ENCODE measurements at regions not wholly inside any gene's neighbourhood (a gene's known extent, or its start where the extent isn't known, plus 50 kb on each side); places are given as distances from the start of the nearest gene placed in this dataset.

DNA sequence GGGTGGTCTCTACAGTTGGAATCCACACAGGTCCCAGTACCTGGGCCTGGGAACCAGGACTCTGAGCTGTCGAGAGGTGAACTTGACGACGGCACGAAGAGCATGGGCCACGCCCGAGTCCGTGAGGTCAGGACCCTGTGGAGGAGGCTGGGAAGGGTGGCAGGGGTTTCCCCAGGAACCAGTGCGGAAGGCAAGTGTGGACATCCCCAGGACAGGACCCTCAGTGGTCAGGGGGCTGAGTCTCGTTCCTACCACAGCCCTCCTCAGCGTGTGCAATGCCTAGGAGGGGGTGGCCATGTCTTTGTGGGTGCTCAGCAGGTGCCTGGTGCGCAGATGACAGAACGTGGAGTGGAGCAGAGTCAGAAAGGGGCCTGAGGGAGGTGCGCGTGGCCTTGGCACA is 335.6 kb upstream of the SALL3 start:
- in situ Hi-C loops (cut with MboI; ENCODE audit: low sequenced_read_pairs): no loop called here

DNA sequence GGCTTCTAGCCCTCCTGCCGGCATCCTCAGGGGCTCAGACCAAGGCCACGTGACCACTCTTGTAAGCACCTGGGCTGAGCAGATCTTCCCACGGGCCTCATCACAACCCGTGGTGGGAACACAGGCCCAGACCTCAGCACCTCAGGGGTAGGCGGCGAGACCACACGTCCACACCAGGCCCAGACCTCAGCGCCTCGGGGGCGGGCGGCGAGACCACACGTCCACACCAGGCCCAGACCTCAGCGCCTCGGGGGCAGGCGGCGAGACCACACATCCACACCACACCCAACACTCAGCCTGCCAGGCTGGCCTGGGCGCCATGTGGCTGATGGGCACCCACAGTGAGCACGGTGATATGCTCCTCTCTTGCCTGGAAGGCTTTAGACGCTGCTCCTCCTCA is 334.4 kb upstream of the SALL3 start:
- in situ Hi-C loops (cut with MboI; ENCODE audit: low sequenced_read_pairs): no loop called here

DNA sequence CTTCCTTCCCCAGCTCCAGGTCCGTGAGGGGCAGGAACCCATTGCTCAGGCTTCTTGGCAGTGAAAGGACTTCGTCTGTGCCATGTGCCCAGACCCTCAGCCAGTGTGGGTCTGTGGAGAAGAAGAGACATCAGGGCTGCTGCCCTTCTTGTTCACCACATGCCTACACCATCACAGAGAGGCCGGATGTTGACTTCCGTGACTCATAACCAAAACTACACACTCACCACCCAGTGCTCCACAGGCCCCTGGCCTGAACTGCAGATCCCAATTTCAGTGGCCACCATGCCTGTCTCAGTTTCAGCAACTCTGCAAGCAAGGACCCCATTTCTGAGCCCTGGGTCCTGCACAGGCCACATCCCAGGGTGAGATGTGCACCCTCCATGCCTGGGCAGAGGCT is 332.6 kb upstream of the SALL3 start:
- in situ Hi-C loops (cut with MboI; ENCODE audit: low sequenced_read_pairs): no loop called here

GRCh38 chr18:78649421-78649820 is 330.2 kb upstream of the SALL3 start:
- in situ Hi-C loops (cut with MboI; ENCODE audit: low sequenced_read_pairs): no loop called here

DNA sequence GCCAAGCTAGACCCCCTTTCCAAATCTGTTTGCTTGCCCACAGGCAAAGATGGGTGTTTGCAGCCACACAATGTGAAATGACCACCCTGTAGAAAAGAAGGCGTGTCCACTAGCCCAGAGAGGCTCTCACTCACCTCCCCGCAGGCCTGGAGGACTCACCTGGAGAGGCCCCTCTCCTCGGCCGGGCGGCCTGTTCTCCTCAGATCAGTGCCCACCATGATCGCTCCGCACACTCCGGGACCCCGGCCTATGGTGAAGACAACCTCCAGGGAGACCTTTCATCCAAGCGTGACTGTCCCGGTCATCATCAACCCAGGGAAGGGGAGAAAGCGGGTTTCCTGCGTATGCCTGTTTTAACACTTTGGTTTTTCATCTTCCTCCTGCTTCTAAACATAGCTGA is 328.7 kb upstream of the SALL3 start:
- in situ Hi-C loops (cut with MboI; ENCODE audit: low sequenced_read_pairs): no loop called here

DNA sequence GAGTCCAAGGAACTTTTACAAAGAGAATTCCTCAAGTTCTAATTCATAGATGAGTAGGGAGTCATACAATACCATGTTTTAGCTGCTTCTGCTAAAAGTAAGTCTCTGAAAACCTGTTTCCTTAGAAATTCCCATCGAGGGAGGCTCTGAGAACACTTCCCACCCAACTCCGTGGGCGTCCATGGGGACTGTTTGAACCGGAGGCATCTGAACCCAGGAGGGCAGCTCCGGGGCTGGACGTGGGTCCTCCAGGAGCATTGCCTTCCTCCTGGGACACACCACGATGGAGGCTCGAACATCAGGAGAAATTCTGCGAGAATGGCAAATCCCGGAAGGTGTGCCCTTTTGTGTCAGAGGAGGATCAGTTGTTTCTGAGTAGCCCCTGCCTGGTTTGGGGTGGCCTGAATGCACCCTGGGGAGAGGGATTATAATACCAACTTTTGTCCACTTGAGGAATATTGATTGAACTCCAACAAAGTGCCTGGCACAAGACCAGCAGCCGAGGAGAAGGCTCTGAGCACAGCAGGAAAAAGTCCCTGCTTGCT is 327.5 kb upstream of the SALL3 start:
- in situ Hi-C loops (cut with MboI; ENCODE audit: low sequenced_read_pairs): no loop called here

DNA sequence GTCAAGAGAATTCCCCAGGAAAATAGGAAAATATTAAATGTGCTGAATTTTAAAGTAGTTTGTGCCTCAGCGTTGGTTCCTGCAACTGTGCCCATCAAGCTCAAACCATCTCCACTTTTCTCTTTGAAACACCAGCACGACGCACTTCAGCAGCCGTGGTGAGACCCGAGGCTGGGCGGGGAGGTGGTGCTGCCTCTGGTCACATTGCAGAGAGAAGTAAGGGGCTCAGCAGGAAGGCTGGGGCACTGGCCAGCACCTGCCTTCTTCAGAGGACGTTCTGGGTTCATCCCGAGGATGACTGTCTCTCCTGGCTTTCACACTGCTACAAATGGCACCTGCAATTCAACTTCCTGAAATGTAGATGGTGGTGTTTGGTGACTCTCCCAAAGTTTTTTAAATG is 323.7 kb upstream of the SALL3 start:
- in situ Hi-C loops (cut with MboI; ENCODE audit: low sequenced_read_pairs): no loop called here

GRCh38 chr18:78656346-78656925 is 323.2 kb upstream of the SALL3 start:
- in situ Hi-C loops (cut with MboI; ENCODE audit: low sequenced_read_pairs): no loop called here

- in situ Hi-C loops (cut with MboI; ENCODE audit: low sequenced_read_pairs): no loop called here
Measured at GRCh38 chr18:78658531-78658930, 321.1 kb upstream of the SALL3 start.

- in situ Hi-C loops (cut with MboI; ENCODE audit: low sequenced_read_pairs): no loop called here
Measured at GRCh38 chr18:78659057-78659456, 320.6 kb upstream of the SALL3 start.

DNA sequence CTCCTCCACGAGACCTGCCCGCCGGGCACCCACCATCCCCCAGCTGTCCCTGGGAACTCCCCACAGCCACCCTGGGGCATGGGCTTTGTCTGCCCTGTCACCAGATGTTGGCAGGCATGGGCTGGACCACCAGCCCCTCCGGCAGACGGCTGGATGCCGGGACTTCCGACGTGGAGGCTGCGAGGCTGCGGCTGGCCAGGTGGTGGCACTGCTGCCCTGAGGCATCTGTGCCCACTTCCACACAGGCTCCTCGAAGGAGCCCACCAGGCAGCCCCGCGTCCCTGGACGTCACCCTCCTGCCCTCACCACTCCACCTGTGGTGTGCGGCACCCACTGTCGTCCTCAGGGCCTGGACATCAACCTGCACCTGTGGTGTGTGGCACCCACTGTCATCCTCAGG is 319.9 kb upstream of the SALL3 start:
- in situ Hi-C loops (cut with MboI; ENCODE audit: low sequenced_read_pairs): no loop called here

GRCh38 chr18:78660311-78660710 is 319.3 kb upstream of the SALL3 start:
- in situ Hi-C loops (cut with MboI; ENCODE audit: low sequenced_read_pairs): no loop called here

DNA sequence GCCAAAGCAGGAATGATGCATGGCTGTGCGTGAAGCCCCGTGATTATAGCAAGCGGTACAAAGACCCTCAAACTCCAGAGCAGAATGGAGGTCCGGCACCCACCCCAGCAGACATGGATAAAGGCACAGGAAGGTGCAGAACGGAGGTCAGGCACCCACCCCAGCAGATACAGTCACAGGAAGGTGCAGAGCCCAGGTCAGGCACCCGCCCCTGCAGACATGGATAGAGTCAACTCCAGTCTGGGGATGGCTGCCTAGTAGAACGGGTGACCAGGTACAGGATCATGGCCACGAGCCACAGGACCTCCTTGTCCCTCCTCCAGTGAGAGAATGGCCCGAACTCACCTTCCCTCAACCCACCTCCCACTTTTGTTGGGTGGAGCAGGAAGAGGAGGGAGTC is 318.3 kb upstream of the SALL3 start:
- in situ Hi-C loops (cut with MboI; ENCODE audit: low sequenced_read_pairs): no loop called here

DNA sequence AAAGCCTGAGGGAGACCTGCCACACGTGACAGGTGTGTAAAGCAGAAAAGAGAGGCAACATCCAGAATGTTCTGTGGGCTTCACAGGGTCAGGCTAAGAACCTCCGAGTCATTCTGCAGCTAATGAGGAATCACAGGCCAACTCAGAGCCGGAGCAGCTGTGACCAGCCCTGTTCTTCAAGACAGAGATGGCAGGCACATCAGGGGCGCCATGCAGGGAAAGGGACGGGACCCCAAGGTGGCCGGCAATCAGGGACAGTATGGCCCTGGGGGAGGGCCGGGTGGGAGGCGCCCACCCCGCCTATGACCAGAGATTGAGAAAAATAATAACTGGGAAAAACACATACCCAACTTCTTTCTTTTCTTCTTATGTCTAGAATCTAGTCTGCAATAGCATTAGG is 316.7 kb upstream of the SALL3 start:
- in situ Hi-C loops (cut with MboI; ENCODE audit: low sequenced_read_pairs): no loop called here

- in situ Hi-C loops (cut with MboI; ENCODE audit: low sequenced_read_pairs): no loop called here
Measured at GRCh38 chr18:78664048-78664447, 315.6 kb upstream of the SALL3 start.

DNA sequence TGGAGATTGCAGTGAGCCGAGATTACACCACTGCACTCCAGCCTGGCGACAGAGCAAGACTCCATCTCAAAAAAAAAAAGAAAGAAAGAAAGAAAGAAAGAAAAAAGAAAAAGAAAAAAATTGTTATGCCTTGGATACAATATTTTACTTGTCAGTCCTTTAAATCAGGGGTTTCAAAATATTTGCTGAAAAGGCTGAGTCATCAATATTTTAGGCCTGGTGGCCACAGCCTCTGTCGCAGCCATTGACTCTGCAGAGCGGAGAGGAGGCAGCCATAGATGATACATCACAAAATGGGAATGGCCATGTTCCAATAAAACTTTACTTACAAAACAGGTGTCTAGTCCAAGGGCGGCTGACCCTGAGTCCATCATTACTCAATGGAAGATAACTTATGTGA is 314.8 kb upstream of the SALL3 start:
- in situ Hi-C loops (cut with MboI; ENCODE audit: low sequenced_read_pairs): no loop called here

GRCh38 chr18:78665644-78666043 is 314.0 kb upstream of the SALL3 start:
- in situ Hi-C loops (cut with MboI; ENCODE audit: low sequenced_read_pairs): no loop called here

GRCh38 chr18:78666666-78667335 is 312.8 kb upstream of the SALL3 start:
- in situ Hi-C loops (cut with MboI; ENCODE audit: low sequenced_read_pairs): no loop called here

- in situ Hi-C loops (cut with MboI; ENCODE audit: low sequenced_read_pairs): no loop called here
Measured at GRCh38 chr18:78670778-78671391, 308.7 kb upstream of the SALL3 start.

DNA sequence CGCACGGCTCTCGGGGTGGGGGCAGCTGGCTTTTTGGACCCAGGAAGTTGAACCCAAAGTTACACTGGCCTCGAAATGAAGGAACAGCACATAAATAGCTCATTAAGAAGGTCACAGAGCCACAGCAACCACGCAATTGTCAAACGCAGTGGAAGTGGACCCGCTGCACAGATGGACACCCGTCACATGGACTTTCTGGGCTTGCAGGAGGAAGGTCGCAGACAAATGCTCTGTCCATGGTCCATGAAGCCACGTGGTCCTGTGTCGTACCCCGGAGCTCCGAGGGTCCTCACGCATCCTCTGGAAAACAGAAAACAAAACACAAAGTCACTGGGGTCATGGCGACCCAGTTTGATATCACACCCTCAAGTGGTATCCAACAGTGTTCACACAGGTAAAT is 308.1 kb upstream of the SALL3 start:
- in situ Hi-C loops (cut with MboI; ENCODE audit: low sequenced_read_pairs): no loop called here

GRCh38 chr18:78672862-78673446 is 306.7 kb upstream of the SALL3 start:
- in situ Hi-C loops (cut with MboI; ENCODE audit: low sequenced_read_pairs): no loop called here

Measured in HL-60/S4 treated with phorbol 12-myristate 13-acetate at 8.2 ng/mL for 4 days and 3 days (cell line).